Spleen (tissue), 11 donors: ENCODE measurements at regions not wholly inside any gene's neighbourhood (a gene's known extent, or its start where the extent isn't known, plus 50 kb on each side); places are given as distances from the start of the nearest gene placed in this dataset.

Source experiments
- DNase-seq: peaks from one replicate; pipeline ENCODE4 v3.0.0-alpha.2; 2020
- H3K27ac ChIP-seq, 8 donors: fragments of 200-600 bp; sonication (generic) in 7 of 8; 1 replicate in 4 of 8; 2 replicates in 4 of 8; pipeline versions ENCODE4 v1.5.0 to v1.8.0; 2016 to 2021; ENCODE audit warnings: inconsistent platforms in 4 of 8, mild to moderate bottlenecking in 4 of 8, moderate library complexity in 1 of 8
- H3K27me3 ChIP-seq, 7 donors: fragments of 200-600 bp; sonication (generic) in 6 of 7; replicated peaks in 1 of 7; 1 replicate in 4 of 7; 2 replicates in 3 of 7; pipeline versions ENCODE4 v1.5.0 to v1.8.0; 2016 to 2021; ENCODE audit warnings: inconsistent platforms in 3 of 7, mild to moderate bottlenecking in 1 of 7
- H3K36me3 ChIP-seq, 6 donors: fragments of 200-600 bp; sonication (generic) in 5 of 6; 1 replicate in 4 of 6; 2 replicates in 2 of 6; pipeline versions ENCODE4 v1.5.0 to v1.8.0; 2016 to 2021; ENCODE audit warnings: inconsistent platforms in 2 of 6
- H3K4me1 ChIP-seq, 6 donors: fragments of 200-600 bp; sonication (generic) in 5 of 6; 1 replicate in 3 of 6; 2 replicates in 3 of 6; pipeline versions ENCODE4 v1.5.0 to v1.8.0; 2016 to 2021; ENCODE audit warnings: inconsistent platforms in 3 of 6
- H3K4me3 ChIP-seq, 8 donors: fragments of 200-600 bp; sonication (generic) in 7 of 8; 1 replicate in 4 of 8; 2 replicates in 4 of 8; pipeline versions ENCODE4 v1.5.0 to v1.8.0; 2016 to 2021; ENCODE audit warnings: inconsistent platforms in 4 of 8, mild to moderate bottlenecking in 4 of 8, moderate library complexity in 2 of 8
- H3K9me3 ChIP-seq, 8 donors: fragments of 200-600 bp; sonication (generic) in 7 of 8; 1 replicate in 4 of 8; 2 replicates in 4 of 8; pipeline versions ENCODE4 v1.5.0 to v1.8.0; 2016 to 2021; ENCODE audit warnings: inconsistent platforms in 4 of 8
- POLR2A ChIP-seq, 3 donors: fragments of 450-650 bp; IDR thresholded peaks; one replicate each; pipeline ENCODE4 v1.5.1; 2017; ENCODE audit warnings: antibody characterized with exemption in 3 of 3, mild to moderate bottlenecking in 1 of 3
- POLR2AphosphoS5 ChIP-seq, 3 donors: sonication (generic); formaldehyde crosslinking; IDR thresholded peaks; one replicate each; pipeline ENCODE4 v1.5.1; 2017; ENCODE audit warnings: antibody characterized with exemption in 3 of 3
- WGBS, 5 donors: extraction: QIAGEN DNeasy Blood & Tissue Kit in 3 of 5; methylation state at CpG; one replicate each; pipeline versions ENCODE4 v1.1.5 to v1.1.7; 2013 to 2018; 5-methylcytosine and 5-hydroxymethylcytosine counted together
- intact Hi-C: fragments of 100-400 bp; cut with DNase I; formaldehyde crosslinking; loops from one replicate; pipeline ENCODE4 v1.15.0; 2023; ENCODE audit warnings: low total_unique reads
- TF ChIP-seq, protein P1 (sequence below), 11 experiments: fragments of 200-600 bp in 7 of 11; fragments of 450-650 bp in 4 of 11; sonication (generic) in 4 of 11; IDR thresholded peaks in 8 of 11; conservative IDR thresholded peaks in 3 of 11; 1 replicate in 7 of 11; 2 replicates in 4 of 11; pipeline versions ENCODE4 v1.4.0 to v1.8.0; 2016 to 2021; ENCODE audit warnings: antibody characterized with exemption in 11 of 11, inconsistent platforms in 4 of 11, mild to moderate bottlenecking in 1 of 11
- donor health status: healthy with polysubstance abuse.
- donor health status: DM: no; HTN: no; CAD: no; lungs with moderate emphysema.
- donor health status: DM: no; HTN: no; CAD: no.
- donor health status: Bipolar disorder and iron deficiency.
- donor health status: healthy.
- donor health status: DM: no; HTN: no; CAD: no.
- donor health status: DM: yes; HTN: yes; CAD: no.

DNA sequence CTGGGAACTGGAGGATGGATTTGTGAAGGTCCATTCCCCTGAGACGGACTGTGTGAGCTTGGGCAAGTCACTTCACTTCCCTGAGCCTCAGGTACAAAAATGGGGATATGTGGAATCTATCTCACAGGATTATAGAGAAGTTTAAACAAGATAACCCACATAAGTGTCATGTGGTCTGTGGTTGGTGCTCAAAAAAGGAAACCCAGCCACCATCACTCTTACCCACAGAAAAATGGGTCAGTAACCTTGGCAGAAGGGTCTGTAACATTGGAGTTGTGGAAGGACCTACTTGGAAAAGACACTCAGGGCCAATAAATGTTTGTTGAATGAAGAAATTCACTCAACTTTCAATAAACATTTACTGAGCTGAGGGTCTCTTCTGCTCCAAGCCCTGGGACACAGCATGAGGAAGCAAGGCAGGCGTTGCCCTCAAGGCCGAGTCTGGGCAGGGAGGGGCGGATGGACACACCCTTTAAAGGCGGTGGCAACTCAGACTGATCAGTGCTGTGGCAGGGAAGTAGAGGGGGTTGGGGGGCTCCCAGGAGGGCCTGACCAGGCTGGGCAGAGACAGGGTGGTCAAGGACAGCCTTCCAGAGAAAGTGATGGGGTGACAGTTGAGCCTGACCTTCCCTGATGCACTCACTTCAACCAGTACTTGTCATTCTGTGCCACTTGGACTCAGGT lies 66.7 kb upstream of the ACOT11 start:
- Histone ChIP-seq H3K27me3 (no peaks in the 10 kb centered on the region), H3K9me3 (no peaks in the 10 kb centered on the region), H3K4me3 (no peak overlapping the region), H3K4me1 (peaks cover 16 to 68% (median 35%) of the 10 kb centered on the region in 6 donors), H3K36me3 (no peaks in the 10 kb centered on the region), H3K27ac (peak overlapping the region in 6 of 8 donors; percentile 15 to 72 (median 60))
- intact Hi-C loops = loop anchor here (10.0 kb wide), 1 partner anchor 167 kb away; no protein-coding TSS in a partner anchor
- TF ChIP-seq POLR2A (IDR thresholded peaks at IDR 0.05) (no peak), POLR2AphosphoS5 (IDR thresholded peaks at IDR 0.05) (peak in 1 of 3 donors; percentile 36)
- TF ChIP-seq, protein P1, sequence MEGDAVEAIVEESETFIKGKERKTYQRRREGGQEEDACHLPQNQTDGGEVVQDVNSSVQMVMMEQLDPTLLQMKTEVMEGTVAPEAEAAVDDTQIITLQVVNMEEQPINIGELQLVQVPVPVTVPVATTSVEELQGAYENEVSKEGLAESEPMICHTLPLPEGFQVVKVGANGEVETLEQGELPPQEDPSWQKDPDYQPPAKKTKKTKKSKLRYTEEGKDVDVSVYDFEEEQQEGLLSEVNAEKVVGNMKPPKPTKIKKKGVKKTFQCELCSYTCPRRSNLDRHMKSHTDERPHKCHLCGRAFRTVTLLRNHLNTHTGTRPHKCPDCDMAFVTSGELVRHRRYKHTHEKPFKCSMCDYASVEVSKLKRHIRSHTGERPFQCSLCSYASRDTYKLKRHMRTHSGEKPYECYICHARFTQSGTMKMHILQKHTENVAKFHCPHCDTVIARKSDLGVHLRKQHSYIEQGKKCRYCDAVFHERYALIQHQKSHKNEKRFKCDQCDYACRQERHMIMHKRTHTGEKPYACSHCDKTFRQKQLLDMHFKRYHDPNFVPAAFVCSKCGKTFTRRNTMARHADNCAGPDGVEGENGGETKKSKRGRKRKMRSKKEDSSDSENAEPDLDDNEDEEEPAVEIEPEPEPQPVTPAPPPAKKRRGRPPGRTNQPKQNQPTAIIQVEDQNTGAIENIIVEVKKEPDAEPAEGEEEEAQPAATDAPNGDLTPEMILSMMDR (IDR thresholded peaks at IDR 0.05 in 8 of 11, conservative IDR thresholded peaks at IDR 0.05 in 3 of 11) = no peak
- 43 to 70% (median 53%) methylated on average over 5 of the region's 5 CpGs for WGBS, 5 donors
- no peak for DNase-seq

DNA sequence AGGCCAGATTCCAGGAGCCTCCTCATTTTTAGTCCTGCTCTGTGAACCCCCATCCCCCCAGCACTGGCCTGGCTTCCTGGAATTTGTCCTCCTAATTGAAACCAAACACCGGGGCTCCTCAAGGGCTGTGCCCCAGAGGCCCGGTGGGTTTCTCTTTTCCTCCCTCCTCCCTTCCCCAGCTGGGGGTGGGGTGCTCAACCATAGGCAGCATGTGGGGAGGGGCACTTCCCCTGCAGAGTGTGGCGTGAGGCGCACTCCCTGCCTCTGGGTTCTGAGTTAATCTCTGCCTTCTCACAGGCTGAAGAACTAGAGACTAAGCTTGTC lies 67.5 kb upstream of the ACOT11 start:
- intact Hi-C loops = loop anchor here (10.0 kb wide), 1 partner anchor 166 kb away; no protein-coding TSS in a partner anchor
- H3K36me3 ChIP-seq = no peaks in the 10 kb centered on the region
- TF ChIP-seq POLR2A (IDR thresholded peaks at IDR 0.05) (no peak), POLR2AphosphoS5 (IDR thresholded peaks at IDR 0.05) (peak in 1 of 3 donors; percentile 36)
- no peak for DNase-seq
- peak overlapping the region in 6 of 8 donors; percentile 47 to 72 (median 60) for H3K27ac ChIP-seq
- no peak overlapping the region for H3K4me3 ChIP-seq
- no peaks in the 10 kb centered on the region for H3K9me3 ChIP-seq
- 5 to 11% (median 9%) methylated on average over 4 of the region's 4 CpGs for WGBS, 5 donors
- peaks cover 0 to 5% (median 0%) of the 10 kb centered on the region in 7 donors for H3K27me3 ChIP-seq
- H3K4me1 ChIP-seq = peaks cover 16 to 68% (median 37%) of the 10 kb centered on the region in 6 donors

DNA sequence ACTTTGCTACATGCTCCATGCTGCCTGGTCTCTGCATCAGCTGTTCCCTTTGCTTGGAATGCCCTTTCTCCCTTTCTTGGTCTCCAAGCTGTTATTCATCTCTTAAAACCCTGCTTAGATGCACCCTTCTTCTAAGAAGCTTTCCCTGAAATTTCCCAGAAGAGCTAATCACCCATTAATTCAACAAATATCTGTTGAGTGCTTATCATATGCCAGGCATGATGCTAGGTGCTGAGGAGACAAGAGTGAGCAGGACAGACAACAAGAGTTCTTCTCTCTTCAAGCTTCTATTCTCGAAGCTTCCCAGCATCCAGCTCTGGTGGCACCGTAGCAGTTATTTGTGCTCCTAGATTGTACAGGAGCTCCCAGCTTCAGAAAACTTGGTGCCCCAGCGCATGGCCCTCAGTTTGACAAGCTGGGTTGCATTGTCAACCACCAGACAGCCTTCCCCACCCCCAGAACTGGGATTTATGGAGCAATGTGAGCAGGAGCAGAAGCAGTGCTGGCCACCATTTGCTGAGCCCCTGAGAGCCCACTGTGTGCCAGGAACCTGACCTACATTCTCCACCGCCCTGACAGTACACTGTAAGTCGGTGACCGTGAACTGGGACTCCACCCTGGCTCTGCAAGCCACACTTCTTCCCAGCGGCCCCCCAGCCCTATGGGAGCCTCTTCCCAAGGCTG lies 68.0 kb upstream of the ACOT11 start:
- no peak for DNase-seq
- TF ChIP-seq POLR2AphosphoS5 (IDR thresholded peaks at IDR 0.05) (no peak), POLR2A (IDR thresholded peaks at IDR 0.05) (no peak)
- TF ChIP-seq, protein P1 (IDR thresholded peaks at IDR 0.05 in 8 of 11, conservative IDR thresholded peaks at IDR 0.05 in 3 of 11) = no peak
- 56 to 69% (median 59%) methylated on average over 4 to 7 of the region's 7 CpGs for WGBS, 5 donors
- peak overlapping the region in 6 of 8 donors; percentile 47 to 72 (median 60) for H3K27ac ChIP-seq
- intact Hi-C loops = loop anchor here (10.0 kb wide), 1 partner anchor 165 kb away; no protein-coding TSS in a partner anchor
- H3K9me3 ChIP-seq = no peaks in the 10 kb centered on the region
- no peak overlapping the region for H3K4me3 ChIP-seq
- H3K27me3 ChIP-seq = peaks cover 0 to 10% (median 0%) of the 10 kb centered on the region in 7 donors
- peaks cover 16 to 71% (median 41%) of the 10 kb centered on the region in 6 donors for H3K4me1 ChIP-seq
- no peaks in the 10 kb centered on the region for H3K36me3 ChIP-seq

DNA sequence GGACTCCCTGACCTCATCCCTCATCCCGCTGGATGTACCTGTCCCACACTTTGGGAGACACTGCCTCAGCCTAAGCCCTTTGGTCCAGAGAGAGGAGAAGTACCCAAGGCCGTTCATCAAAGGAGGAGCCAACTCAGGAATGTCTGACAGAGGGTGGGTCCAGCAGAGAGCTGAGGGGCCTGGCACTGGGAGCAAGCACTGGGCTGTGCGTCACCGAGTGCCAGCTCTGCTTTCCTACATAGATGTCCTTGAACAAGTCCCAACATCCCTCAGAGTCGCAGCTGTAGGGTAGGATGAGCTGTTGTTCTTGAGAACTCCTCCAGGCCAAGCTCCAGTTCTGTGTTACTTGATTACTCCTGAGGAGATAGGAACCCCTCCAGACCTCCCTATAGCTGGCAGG lies 68.8 kb upstream of the ACOT11 start:
- peaks cover 19 to 79% (median 48%) of the 10 kb centered on the region in 6 donors for H3K4me1 ChIP-seq
- H3K9me3 ChIP-seq = no peaks in the 10 kb centered on the region
- H3K27ac ChIP-seq = peak overlapping the region in 3 of 8 donors; percentile 65 to 72 (median 69)
- peaks cover 0 to 17% (median 6%) of the 10 kb centered on the region in 7 donors for H3K27me3 ChIP-seq
- H3K4me3 ChIP-seq = no peak overlapping the region
- H3K36me3 ChIP-seq = no peaks in the 10 kb centered on the region
- whole genome bisulfite sequencing, 5 donors = 64 to 94% (median 80%) methylated on average over 4 to 5 of the region's 5 CpGs
- no peak for DNase-seq
- intact Hi-C loops = no loop called here
- TF ChIP-seq POLR2A (IDR thresholded peaks at IDR 0.05) (no peak), POLR2AphosphoS5 (IDR thresholded peaks at IDR 0.05) (no peak)
- TF ChIP-seq, protein P1 (IDR thresholded peaks at IDR 0.05 in 8 of 11, conservative IDR thresholded peaks at IDR 0.05 in 3 of 11) = no peak
